Transverse colon (tissue), 4 donors: ENCODE measurements at regions not wholly inside any gene's neighbourhood (a gene's known extent, or its start where the extent isn't known, plus 50 kb on each side); places are given as distances from the start of the nearest gene placed in this dataset.
"Not testable (repeated sequence)": the region's sequence is repeated elsewhere in the genome, so short reads cannot be mapped to it uniquely, and the experiment has no call there.

Experiments used
- POLR2A ChIP-seq: fragments of 450-650 bp; IDR thresholded peaks from one replicate; pipeline ENCODE4 v1.6.1; 2016; ENCODE audit warnings: antibody characterized with exemption, mild to moderate bottlenecking, moderate library complexity
- POLR2AphosphoS5 ChIP-seq, 3 donors: sonication (generic); formaldehyde crosslinking; IDR thresholded peaks; one replicate each; pipeline ENCODE4 v1.6.1; 2016; ENCODE audit warnings: antibody characterized with exemption in 3 of 3
- TF ChIP-seq, protein P1 (sequence below), 5 experiments: fragments of 200-600 bp in 3 of 5; fragments of 450-650 bp in 2 of 5; sonication (generic) in 3 of 5; IDR thresholded peaks; 1 replicate in 2 of 5; 2 replicates in 3 of 5; pipeline ENCODE4 v1.5.1; 2016 to 2017; ENCODE audit warnings: antibody characterized with exemption in 5 of 5, inconsistent platforms in 3 of 5, mild to moderate bottlenecking in 2 of 5, moderate library complexity in 1 of 5

DNA sequence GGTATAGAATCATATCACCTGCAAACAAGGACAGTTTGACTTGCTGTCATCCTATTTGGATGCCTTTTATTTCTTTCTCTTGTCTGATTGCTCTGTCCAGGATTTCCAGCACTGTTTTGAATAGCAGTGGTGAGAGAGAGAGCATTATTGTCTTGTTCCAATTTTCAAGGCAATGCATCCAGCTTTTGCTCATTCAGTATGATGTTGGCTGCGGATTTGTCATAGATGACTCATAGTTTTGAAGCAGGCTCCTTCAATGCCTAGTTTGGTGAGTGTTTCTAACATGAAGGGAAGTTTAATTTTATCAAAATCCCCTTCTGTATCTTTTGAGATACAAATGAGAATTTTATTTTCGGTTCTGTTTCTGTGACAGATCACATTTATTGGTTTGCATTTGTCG is 518.9 kb downstream of the PCDH11X start:
- TF ChIP-seq POLR2AphosphoS5 (IDR thresholded peaks at IDR 0.05); POLR2A: not testable (repeated sequence)
- TF ChIP-seq, protein P1, sequence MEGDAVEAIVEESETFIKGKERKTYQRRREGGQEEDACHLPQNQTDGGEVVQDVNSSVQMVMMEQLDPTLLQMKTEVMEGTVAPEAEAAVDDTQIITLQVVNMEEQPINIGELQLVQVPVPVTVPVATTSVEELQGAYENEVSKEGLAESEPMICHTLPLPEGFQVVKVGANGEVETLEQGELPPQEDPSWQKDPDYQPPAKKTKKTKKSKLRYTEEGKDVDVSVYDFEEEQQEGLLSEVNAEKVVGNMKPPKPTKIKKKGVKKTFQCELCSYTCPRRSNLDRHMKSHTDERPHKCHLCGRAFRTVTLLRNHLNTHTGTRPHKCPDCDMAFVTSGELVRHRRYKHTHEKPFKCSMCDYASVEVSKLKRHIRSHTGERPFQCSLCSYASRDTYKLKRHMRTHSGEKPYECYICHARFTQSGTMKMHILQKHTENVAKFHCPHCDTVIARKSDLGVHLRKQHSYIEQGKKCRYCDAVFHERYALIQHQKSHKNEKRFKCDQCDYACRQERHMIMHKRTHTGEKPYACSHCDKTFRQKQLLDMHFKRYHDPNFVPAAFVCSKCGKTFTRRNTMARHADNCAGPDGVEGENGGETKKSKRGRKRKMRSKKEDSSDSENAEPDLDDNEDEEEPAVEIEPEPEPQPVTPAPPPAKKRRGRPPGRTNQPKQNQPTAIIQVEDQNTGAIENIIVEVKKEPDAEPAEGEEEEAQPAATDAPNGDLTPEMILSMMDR (IDR thresholded peaks at IDR 0.05) = not testable (repeated sequence)
